ENCODE measurements at regions not wholly inside any gene's neighbourhood (a gene's known extent, or its start where the extent isn't known, plus 50 kb on each side); places are given as distances from the start of the nearest gene placed in this dataset.

DNA sequence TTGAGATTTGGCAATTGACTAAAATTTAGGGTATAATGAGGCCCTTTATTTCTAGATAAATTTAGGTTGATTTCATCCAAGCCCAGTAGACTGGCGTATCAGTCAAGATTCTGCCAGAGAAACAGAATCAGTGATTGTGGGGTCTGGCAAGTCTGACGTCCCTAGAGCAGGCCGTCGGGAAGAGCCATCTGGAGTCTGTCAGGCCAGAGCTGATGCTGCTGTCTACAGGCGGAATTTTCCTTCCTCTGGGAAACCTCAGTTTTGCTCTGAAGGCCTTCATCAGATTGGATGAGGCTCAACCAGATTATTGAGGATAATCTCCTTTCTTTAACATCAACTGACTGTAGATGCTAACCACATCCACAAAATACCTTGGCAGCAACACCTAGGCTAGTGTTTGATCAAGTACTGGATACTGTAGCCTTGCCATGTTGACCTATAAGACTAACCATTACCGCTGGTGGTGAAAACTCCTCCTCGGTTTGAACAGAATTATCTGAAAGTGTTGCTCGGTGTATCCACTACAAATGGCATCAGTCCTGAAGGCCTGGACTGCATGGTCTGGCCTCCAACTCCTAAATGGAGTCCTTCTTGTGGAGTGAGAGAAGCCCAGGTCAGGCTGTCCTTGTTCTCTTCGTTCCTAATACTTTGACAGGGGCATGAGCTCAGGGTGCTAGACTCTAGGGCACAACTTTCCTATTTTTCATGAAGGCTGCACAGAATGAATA lies 83.2 kb upstream of the ANKH start:
- Mint-ChIP-seq H3K4me3 (no peak overlapping the region), H3K9me3 (no peaks in the 10 kb centered on the region), H3K36me3 (ENCODE audit: low read depth) (no peaks in the 10 kb centered on the region), H3K27ac (no peak overlapping the region), H3K27me3 (peaks cover 3% of the 10 kb centered on the region), H3K4me1 (no peaks in the 10 kb centered on the region)
- intact Hi-C loops (cut with micrococcal nuclease) = no loop called here
- DNase-seq = no peak

GRCh38 chr5:14954216-14954615 lies 82.6 kb upstream of the ANKH start:
- H3K4me3 Mint-ChIP-seq = no peak overlapping the region
- H3K27ac Mint-ChIP-seq = no peak overlapping the region
- peaks cover 5% of the 10 kb centered on the region for H3K27me3 Mint-ChIP-seq
- no peaks in the 10 kb centered on the region for H3K36me3 Mint-ChIP-seq (ENCODE audit: low read depth)
- no peak for DNase-seq
- H3K4me1 Mint-ChIP-seq = no peaks in the 10 kb centered on the region
- intact Hi-C loops (cut with micrococcal nuclease) = no loop called here
- H3K9me3 Mint-ChIP-seq = peaks cover 2% of the 10 kb centered on the region

GRCh38 chr5:14953075-14953607 lies 81.6 kb upstream of the ANKH start:
- no peaks in the 10 kb centered on the region for H3K4me1 Mint-ChIP-seq

GRCh38 chr5:14948383-14948782 lies 76.8 kb upstream of the ANKH start:
- H3K27ac Mint-ChIP-seq = no peak overlapping the region
- H3K4me1 Mint-ChIP-seq = peaks cover 8% of the 10 kb centered on the region
- peaks cover 3% of the 10 kb centered on the region for H3K9me3 Mint-ChIP-seq
- H3K36me3 Mint-ChIP-seq (ENCODE audit: low read depth) = no peaks in the 10 kb centered on the region
- DNase-seq = no peak
- H3K4me3 Mint-ChIP-seq = no peak overlapping the region
- intact Hi-C loops (cut with micrococcal nuclease) = no loop called here
- peaks cover 4% of the 10 kb centered on the region for H3K27me3 Mint-ChIP-seq

More at GRCh38 chr5:14953075-14953607, 81.6 kb upstream of the ANKH start:
- Mint-ChIP-seq H3K27me3 (peaks cover 6% of the 10 kb centered on the region), H3K4me3 (no peak overlapping the region), H3K27ac (no peak overlapping the region), H3K36me3 (ENCODE audit: low read depth) (no peaks in the 10 kb centered on the region), H3K9me3 (peaks cover 3% of the 10 kb centered on the region)
- no peak for DNase-seq
- intact Hi-C loops (cut with micrococcal nuclease) = no loop called here

- Mint-ChIP-seq H3K9me3 (peaks cover 3% of the 10 kb centered on the region), H3K27me3 (peaks cover 4% of the 10 kb centered on the region), H3K36me3 (ENCODE audit: low read depth) (no peaks in the 10 kb centered on the region), H3K4me1 (peaks cover 8% of the 10 kb centered on the region), H3K4me3 (no peak overlapping the region), H3K27ac (no peak overlapping the region)
- peak; percentile 76 for DNase-seq
- intact Hi-C loops (cut with micrococcal nuclease) = loop anchor here (1.0 kb wide), 1 partner anchor 56 kb away; no protein-coding TSS in a partner anchor
Observed at GRCh38 chr5:14946815-14947620, 75.4 kb upstream of the ANKH start.

- Mint-ChIP-seq H3K9me3 (peaks cover 3% of the 10 kb centered on the region), H3K4me1 (peaks cover 8% of the 10 kb centered on the region)
- intact Hi-C loops (cut with micrococcal nuclease) = no loop called here
Observed at GRCh38 chr5:14945450-14945849, 73.9 kb upstream of the ANKH start.

DNA sequence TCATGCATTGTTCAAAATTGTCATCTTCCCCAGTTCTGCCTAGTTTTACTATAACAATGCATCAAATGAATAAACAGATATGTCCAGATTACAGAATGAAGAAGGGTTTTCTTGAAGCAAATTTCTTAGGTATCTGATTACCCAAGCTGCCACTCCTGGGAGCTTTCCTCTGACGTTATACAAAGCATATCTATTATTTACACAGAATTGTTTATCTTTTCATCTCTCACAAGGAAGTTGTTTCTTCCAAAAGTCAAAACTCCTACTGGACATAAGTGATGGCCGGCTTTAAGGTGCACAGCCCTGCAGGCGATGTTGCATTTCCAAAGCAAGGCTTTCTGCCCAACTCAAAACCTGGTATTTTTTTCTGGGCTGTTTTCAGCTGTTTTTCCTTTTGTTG lies 73.4 kb upstream of the ANKH start:
- Mint-ChIP-seq H3K4me3 (no peak overlapping the region), H3K27ac (no peak overlapping the region), H3K9me3 (peaks cover 3% of the 10 kb centered on the region), H3K27me3 (peaks cover 7% of the 10 kb centered on the region), H3K4me1 (peaks cover 8% of the 10 kb centered on the region), H3K36me3 (ENCODE audit: low read depth) (no peaks in the 10 kb centered on the region)
- intact Hi-C loops (cut with micrococcal nuclease) = no loop called here
- no peak for DNase-seq

More at GRCh38 chr5:14945450-14945849, 73.9 kb upstream of the ANKH start:
- Mint-ChIP-seq H3K27me3 (peaks cover 7% of the 10 kb centered on the region), H3K27ac (no peak overlapping the region), H3K36me3 (ENCODE audit: low read depth) (no peaks in the 10 kb centered on the region), H3K4me3 (no peak overlapping the region)
- DNase-seq = no peak

- H3K9me3 Mint-ChIP-seq = peaks cover 2% of the 10 kb centered on the region
- no peak for DNase-seq
- peaks cover 8% of the 10 kb centered on the region for H3K4me1 Mint-ChIP-seq
- no peak overlapping the region for H3K4me3 Mint-ChIP-seq
- no peaks in the 10 kb centered on the region for H3K36me3 Mint-ChIP-seq (ENCODE audit: low read depth)
- H3K27me3 Mint-ChIP-seq = peaks cover 7% of the 10 kb centered on the region
- no peak overlapping the region for H3K27ac Mint-ChIP-seq
- intact Hi-C loops (cut with micrococcal nuclease) = no loop called here
Observed at GRCh38 chr5:14944350-14944739, 72.8 kb upstream of the ANKH start.

DNA sequence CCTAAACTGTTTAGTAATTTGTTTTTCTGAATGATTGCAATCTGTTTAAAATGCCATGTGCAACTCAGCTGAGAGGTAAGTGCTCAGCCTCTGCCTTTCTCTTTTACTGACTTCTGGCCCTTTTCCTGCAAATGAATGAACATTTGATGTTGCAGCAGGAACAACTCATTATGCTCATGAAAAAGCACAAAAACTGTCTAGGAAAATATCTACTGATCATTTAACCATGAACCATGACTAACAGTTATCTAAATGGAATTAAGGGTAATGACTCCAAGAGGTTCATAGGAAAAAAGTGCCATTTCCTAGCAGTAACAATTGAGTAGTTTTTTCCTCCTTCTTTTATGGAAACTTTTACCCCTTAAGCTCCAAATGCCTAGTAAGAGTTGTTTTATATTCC lies 70.6 kb upstream of the ANKH start:
- Mint-ChIP-seq H3K27me3 (peaks cover 7% of the 10 kb centered on the region), H3K4me3 (no peak overlapping the region), H3K9me3 (no peaks in the 10 kb centered on the region), H3K27ac (no peak overlapping the region), H3K4me1 (peaks cover 9% of the 10 kb centered on the region), H3K36me3 (ENCODE audit: low read depth) (no peaks in the 10 kb centered on the region)
- DNase-seq = no peak
- intact Hi-C loops (cut with micrococcal nuclease) = no loop called here

DNA sequence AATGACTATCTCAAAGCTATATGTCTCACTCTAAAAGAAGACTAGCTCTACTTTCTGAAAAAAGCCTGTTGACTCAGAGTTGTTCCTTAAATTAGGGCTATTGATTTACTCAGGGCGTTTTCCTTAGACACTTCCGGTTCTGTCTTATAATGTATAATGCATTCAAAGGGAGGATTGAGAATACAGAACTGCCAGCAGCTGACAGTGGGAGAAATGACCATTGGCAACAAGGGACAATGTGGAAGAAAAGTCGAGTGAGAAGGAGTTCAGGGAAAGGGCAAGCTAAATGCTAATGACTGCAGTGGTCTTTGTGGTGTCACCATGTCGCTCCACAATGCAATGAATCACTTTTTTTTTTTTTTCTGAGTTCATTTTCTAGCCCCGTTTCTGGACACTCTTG lies 65.7 kb upstream of the ANKH start:
- peaks cover 10% of the 10 kb centered on the region for H3K27me3 Mint-ChIP-seq
- DNase-seq = no peak
- no peaks in the 10 kb centered on the region for H3K36me3 Mint-ChIP-seq (ENCODE audit: low read depth)
- intact Hi-C loops (cut with micrococcal nuclease) = no loop called here
- H3K9me3 Mint-ChIP-seq = no peaks in the 10 kb centered on the region
- no peak overlapping the region for H3K27ac Mint-ChIP-seq
- H3K4me3 Mint-ChIP-seq = no peak overlapping the region
- peaks cover 8% of the 10 kb centered on the region for H3K4me1 Mint-ChIP-seq

DNA sequence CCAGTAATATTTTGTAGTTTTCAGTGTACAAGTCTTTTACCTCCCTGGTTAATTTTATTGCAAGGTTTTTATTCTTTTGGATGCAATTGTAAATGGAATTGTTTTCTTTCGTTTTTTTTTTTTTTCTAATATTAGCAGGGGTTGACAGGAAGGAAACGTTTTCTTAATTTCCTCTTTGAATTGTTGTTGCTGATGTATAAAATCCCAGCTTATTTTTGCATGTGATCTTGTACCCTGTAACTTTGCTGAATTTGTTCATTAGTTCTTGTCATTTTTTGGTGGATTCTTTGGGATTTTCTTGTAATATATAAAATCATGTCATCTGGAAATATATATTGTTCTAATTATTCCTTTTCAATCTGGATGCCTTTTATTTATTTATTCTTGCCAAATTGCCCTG lies 65.0 kb upstream of the ANKH start:
- H3K27ac Mint-ChIP-seq = no peak overlapping the region
- H3K4me1 Mint-ChIP-seq = peaks cover 8% of the 10 kb centered on the region
- H3K27me3 Mint-ChIP-seq = peaks cover 10% of the 10 kb centered on the region
- no peaks in the 10 kb centered on the region for H3K36me3 Mint-ChIP-seq (ENCODE audit: low read depth)
- no peak for DNase-seq
- intact Hi-C loops (cut with micrococcal nuclease) = no loop called here
- H3K9me3 Mint-ChIP-seq = no peaks in the 10 kb centered on the region
- no peak overlapping the region for H3K4me3 Mint-ChIP-seq

GRCh38 chr5:14935341-14935740 lies 63.8 kb upstream of the ANKH start:
- Mint-ChIP-seq H3K4me1 (peaks cover 11% of the 10 kb centered on the region), H3K27ac (no peak overlapping the region), H3K9me3 (no peaks in the 10 kb centered on the region), H3K27me3 (peaks cover 8% of the 10 kb centered on the region), H3K4me3 (no peak overlapping the region), H3K36me3 (ENCODE audit: low read depth) (no peaks in the 10 kb centered on the region)
- intact Hi-C loops (cut with micrococcal nuclease) = no loop called here
- no peak for DNase-seq

- H3K27ac Mint-ChIP-seq = peak overlapping the region; percentile 45
- H3K27me3 Mint-ChIP-seq = peaks cover 6% of the 10 kb centered on the region
- H3K4me1 Mint-ChIP-seq = peaks cover 14% of the 10 kb centered on the region
- H3K9me3 Mint-ChIP-seq = no peaks in the 10 kb centered on the region
- DNase-seq = no peak
- no peaks in the 10 kb centered on the region for H3K36me3 Mint-ChIP-seq (ENCODE audit: low read depth)
- intact Hi-C loops (cut with micrococcal nuclease) = no loop called here
- no peak overlapping the region for H3K4me3 Mint-ChIP-seq
Observed at GRCh38 chr5:14932902-14933469, 61.4 kb upstream of the ANKH start.

DNA sequence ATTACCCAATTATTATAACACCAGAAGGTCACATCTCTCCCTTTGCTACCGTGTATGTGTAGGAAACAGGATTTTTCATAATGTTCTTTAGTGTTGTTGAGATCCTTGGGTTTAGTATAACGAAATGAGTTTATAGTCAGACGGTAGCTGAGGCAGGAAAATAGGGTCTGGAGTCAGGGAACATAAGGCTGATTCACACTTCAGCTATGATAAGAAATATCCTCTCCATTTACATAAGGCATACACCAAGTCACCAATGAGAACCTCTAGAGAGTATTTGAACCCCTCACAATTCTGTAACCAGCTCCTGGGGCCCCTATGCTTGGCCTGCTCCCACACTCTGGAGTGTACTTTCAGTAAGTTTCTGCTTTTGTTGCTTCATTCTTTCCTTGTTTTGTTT lies 58.9 kb upstream of the ANKH start:
- Mint-ChIP-seq H3K27ac (no peak overlapping the region), H3K4me1 (peaks cover 29% of the 10 kb centered on the region), H3K9me3 (no peaks in the 10 kb centered on the region), H3K27me3 (peaks cover 1% of the 10 kb centered on the region), H3K36me3 (ENCODE audit: low read depth) (no peaks in the 10 kb centered on the region), H3K4me3 (no peak overlapping the region)
- intact Hi-C loops (cut with micrococcal nuclease) = no loop called here
- DNase-seq = no peak
